Hematopoietic multipotent progenitor cell (in vitro differentiated cells): ENCODE measurements at regions not wholly inside any gene's neighbourhood (a gene's known extent, or its start where the extent isn't known, plus 50 kb on each side); places are given as distances from the start of the nearest gene placed in this dataset.
"Not testable (repeated sequence)": the region's sequence is repeated elsewhere in the genome, so short reads cannot be mapped to it uniquely, and the experiment has no call there.

Experiments used
- DNase-seq, 3 donors: peaks; one replicate each; pipeline ENCODE4 v3.0.0-alpha.2; 2011 to 2015; ENCODE audit warnings: low read depth in 2 of 3, low spot score in 2 of 3

GRCh38 chr19:28545397-28545796, 667.6 kb downstream of the UQCRFS1 start:
- not testable (repeated sequence) for DNase-seq

GRCh38 chr19:28544451-28545261, 668.3 kb downstream of the UQCRFS1 start:
- DNase-seq = no peak

- DNase-seq = no peak
These were observed 669.6 kb downstream of the UQCRFS1 start for GRCh38 chr19:28543244-28543776.

GRCh38 chr19:28542394-28543243, 670.3 kb downstream of the UQCRFS1 start:
- DNase-seq = no peak

GRCh38 chr19:28541602-28542393, 671.2 kb downstream of the UQCRFS1 start:
- DNase-seq = no peak

GRCh38 chr19:28541029-28541428, 671.9 kb downstream of the UQCRFS1 start:
- DNase-seq = no peak

GRCh38 chr19:28540385-28540784, 672.6 kb downstream of the UQCRFS1 start:
- DNase-seq = not testable (repeated sequence)

- DNase-seq = no peak
These were observed 673.2 kb downstream of the UQCRFS1 start for GRCh38 chr19:28539759-28540158.

- not testable (repeated sequence) for DNase-seq
These were observed 674.4 kb downstream of the UQCRFS1 start for GRCh38 chr19:28538579-28538978.

- no peak for DNase-seq
These were observed 675.1 kb downstream of the UQCRFS1 start for GRCh38 chr19:28537896-28538295.

GRCh38 chr19:28537079-28537478, 675.9 kb downstream of the UQCRFS1 start:
- no peak for DNase-seq

GRCh38 chr19:28535352-28535775, 677.6 kb downstream of the UQCRFS1 start:
- no peak for DNase-seq

GRCh38 chr19:28534766-28535351, 678.1 kb downstream of the UQCRFS1 start:
- no peak for DNase-seq

GRCh38 chr19:28532765-28533341, 680.1 kb downstream of the UQCRFS1 start:
- no peak for DNase-seq

- DNase-seq = no peak
These were observed 681.0 kb downstream of the UQCRFS1 start for GRCh38 chr19:28531979-28532378.

- DNase-seq = no peak
These were observed 682.4 kb downstream of the UQCRFS1 start for GRCh38 chr19:28530406-28531035.

GRCh38 chr19:28526038-28526437, 686.9 kb downstream of the UQCRFS1 start:
- no peak for DNase-seq

GRCh38 chr19:28523619-28524018, 689.3 kb downstream of the UQCRFS1 start:
- no peak for DNase-seq

- no peak for DNase-seq
These were observed 690.4 kb downstream of the UQCRFS1 start for GRCh38 chr19:28522545-28522922.
